ENCODE measurements at regions not wholly inside any gene's neighbourhood (a gene's known extent, or its start where the extent isn't known, plus 50 kb on each side); places are given as distances from the start of the nearest gene placed in this dataset.

DNA sequence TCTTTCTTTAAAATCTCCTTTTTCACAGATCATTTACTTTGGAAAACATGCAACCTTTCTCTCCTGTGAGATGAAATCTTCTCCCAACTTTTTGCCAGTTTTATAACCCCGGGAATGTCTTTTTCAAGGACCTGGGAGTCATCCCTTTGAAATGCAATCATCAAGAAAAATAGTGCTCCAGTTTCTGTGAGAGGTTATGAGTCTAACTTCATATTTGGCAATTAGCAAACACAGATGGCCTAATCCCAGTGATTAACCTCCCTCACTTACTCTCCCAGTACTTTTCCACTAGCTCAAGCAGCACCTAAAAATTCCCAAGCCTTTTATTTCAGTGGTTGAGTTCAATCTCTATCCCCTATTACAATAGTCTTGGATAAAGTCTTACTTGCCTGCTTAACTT, 185.8 kb upstream of the TMEM106B start:
- H3K4me2 ChIP-seq (replicated peaks; ENCODE audit: extremely low read depth, low read length, poor library complexity, severe bottlenecking), result no peak overlapping the region
- TF ChIP-seq, protein P1, sequence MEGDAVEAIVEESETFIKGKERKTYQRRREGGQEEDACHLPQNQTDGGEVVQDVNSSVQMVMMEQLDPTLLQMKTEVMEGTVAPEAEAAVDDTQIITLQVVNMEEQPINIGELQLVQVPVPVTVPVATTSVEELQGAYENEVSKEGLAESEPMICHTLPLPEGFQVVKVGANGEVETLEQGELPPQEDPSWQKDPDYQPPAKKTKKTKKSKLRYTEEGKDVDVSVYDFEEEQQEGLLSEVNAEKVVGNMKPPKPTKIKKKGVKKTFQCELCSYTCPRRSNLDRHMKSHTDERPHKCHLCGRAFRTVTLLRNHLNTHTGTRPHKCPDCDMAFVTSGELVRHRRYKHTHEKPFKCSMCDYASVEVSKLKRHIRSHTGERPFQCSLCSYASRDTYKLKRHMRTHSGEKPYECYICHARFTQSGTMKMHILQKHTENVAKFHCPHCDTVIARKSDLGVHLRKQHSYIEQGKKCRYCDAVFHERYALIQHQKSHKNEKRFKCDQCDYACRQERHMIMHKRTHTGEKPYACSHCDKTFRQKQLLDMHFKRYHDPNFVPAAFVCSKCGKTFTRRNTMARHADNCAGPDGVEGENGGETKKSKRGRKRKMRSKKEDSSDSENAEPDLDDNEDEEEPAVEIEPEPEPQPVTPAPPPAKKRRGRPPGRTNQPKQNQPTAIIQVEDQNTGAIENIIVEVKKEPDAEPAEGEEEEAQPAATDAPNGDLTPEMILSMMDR (IDR thresholded peaks at IDR 0.05), result no peak
- H3K4me1 ChIP-seq (ENCODE audit: control insufficient read depth in 1 of 2, insufficient read depth in 2 of 2, low read length in 2 of 2), result no peaks in the 10 kb centered on the region
- Mint-ChIP-seq H3K4me3 (no peak overlapping the region), H3K27ac (no peak overlapping the region), H3K36me3 (no peaks in the 10 kb centered on the region), H3K27me3 (ENCODE audit: low read depth in 3 of 3) (no peaks in the 10 kb centered on the region), H3K9me3 (peaks cover 0 to 7% (median 2%) of the 10 kb centered on the region in 7 donors), H3K4me1 (no peaks in the 10 kb centered on the region)
- WGBS (ENCODE audit: insufficient coverage), result no CpG with 5 or more reads among the region's 1 CpG
- no peaks in the 10 kb centered on the region for H3K9me3 ChIP-seq (replicated peaks in 1 of 2; ENCODE audit: control insufficient read depth in 1 of 2, insufficient read depth in 1 of 2, low read length in 2 of 2)
- no peak overlapping the region for H2AFZ ChIP-seq (ENCODE audit: insufficient read depth, low read depth, low read length, poor library complexity, severe bottlenecking)
- no peak for DNase-seq
- no peak overlapping the region for H3K4me3 ChIP-seq (replicated peaks in 1 of 3; ENCODE audit: low read depth in 2 of 3, low read length in 3 of 3)
- no peaks in the 10 kb centered on the region for H4K20me1 ChIP-seq (ENCODE audit: insufficient read depth, low read length)
- H3K27me3 ChIP-seq (ENCODE audit: control insufficient read depth in 2 of 2, insufficient read depth in 2 of 2, low read length in 2 of 2), result no peaks in the 10 kb centered on the region
- H3K27ac ChIP-seq (ENCODE audit: low read depth in 1 of 2, low read length in 2 of 2), result no peak overlapping the region
- intact Hi-C loops (cut with micrococcal nuclease), result no loop called here
- H3K79me2 ChIP-seq (ENCODE audit: insufficient read depth, low read length), result no peaks in the 10 kb centered on the region
- H3K9ac ChIP-seq (ENCODE audit: insufficient read depth, low read length, poor library complexity, severe bottlenecking), result no peak overlapping the region
- H3K36me3 ChIP-seq (replicated peaks in 1 of 2; ENCODE audit: control insufficient read depth in 1 of 2, insufficient read depth in 2 of 2, low read length in 2 of 2), result no peaks in the 10 kb centered on the region

DNA sequence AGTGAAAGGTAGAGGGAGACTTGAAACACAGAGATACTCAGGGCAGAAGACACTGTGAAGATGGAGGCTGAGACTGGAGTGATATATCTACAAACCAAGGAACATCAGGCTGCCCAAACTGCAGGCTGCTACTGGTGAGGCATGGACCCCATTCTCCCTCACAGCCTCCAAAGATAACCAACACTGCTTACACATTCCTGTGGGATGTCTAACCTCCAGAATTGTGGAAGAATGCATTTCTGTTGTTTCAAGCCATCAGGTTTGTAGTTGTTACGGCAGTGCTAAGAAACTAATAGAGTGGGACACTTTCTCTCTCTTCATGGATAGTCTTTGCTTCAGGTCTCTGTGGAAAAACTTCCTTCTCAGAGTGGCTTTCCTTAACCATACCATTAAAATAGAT, 182.6 kb upstream of the TMEM106B start:
- Histone ChIP-seq H4K20me1 (ENCODE audit: insufficient read depth, low read length) (no peaks in the 10 kb centered on the region), H3K9ac (ENCODE audit: insufficient read depth, low read length, poor library complexity, severe bottlenecking) (no peak overlapping the region), H3K4me1 (ENCODE audit: control insufficient read depth in 1 of 2, insufficient read depth in 2 of 2, low read length in 2 of 2) (no peaks in the 10 kb centered on the region), H3K4me2 (replicated peaks; ENCODE audit: extremely low read depth, low read length, poor library complexity, severe bottlenecking) (no peak overlapping the region), H3K27me3 (ENCODE audit: control insufficient read depth in 2 of 2, insufficient read depth in 2 of 2, low read length in 2 of 2) (no peaks in the 10 kb centered on the region), H3K9me3 (replicated peaks in 1 of 2; ENCODE audit: control insufficient read depth in 1 of 2, insufficient read depth in 1 of 2, low read length in 2 of 2) (no peaks in the 10 kb centered on the region), H3K27ac (ENCODE audit: low read depth in 1 of 2, low read length in 2 of 2) (no peak overlapping the region), H2AFZ (ENCODE audit: insufficient read depth, low read depth, low read length, poor library complexity, severe bottlenecking) (no peak overlapping the region), H3K4me3 (replicated peaks in 1 of 3; ENCODE audit: low read depth in 2 of 3, low read length in 3 of 3) (no peak overlapping the region), H3K36me3 (replicated peaks in 1 of 2; ENCODE audit: control insufficient read depth in 1 of 2, insufficient read depth in 2 of 2, low read length in 2 of 2) (no peaks in the 10 kb centered on the region), H3K79me2 (ENCODE audit: insufficient read depth, low read length) (no peaks in the 10 kb centered on the region)
- intact Hi-C loops (cut with micrococcal nuclease), result no loop called here
- Mint-ChIP-seq H3K4me3 (no peak overlapping the region), H3K4me1 (no peaks in the 10 kb centered on the region), H3K27me3 (ENCODE audit: low read depth in 3 of 3) (no peaks in the 10 kb centered on the region), H3K36me3 (no peaks in the 10 kb centered on the region), H3K27ac (no peak overlapping the region), H3K9me3 (peaks cover 0 to 6% (median 3%) of the 10 kb centered on the region in 7 donors)
- no peak for DNase-seq
- TF ChIP-seq, protein P1 (IDR thresholded peaks at IDR 0.05), result no peak
- 100% methylated on average over 1 of the region's 1 CpG for WGBS (ENCODE audit: insufficient coverage)
